HG03175 (cell line): ENCODE measurements at regions not wholly inside any gene's neighbourhood (a gene's known extent, or its start where the extent isn't known, plus 50 kb on each side); places are given as distances from the start of the nearest gene placed in this dataset.
"Not testable (repeated sequence)": the region's sequence is repeated elsewhere in the genome, so short reads cannot be mapped to it uniquely, and the experiment has no call there.

ENCODE experiments used
- ATAC-seq: cut with Tn5 transposase; IDR thresholded peaks from one replicate; pipeline ENCODE4 v1.9.1; 2021; ENCODE audit warnings: mild to moderate bottlenecking, moderate library complexity; ENCODE audit not compliant: unreplicated experiment

DNA sequence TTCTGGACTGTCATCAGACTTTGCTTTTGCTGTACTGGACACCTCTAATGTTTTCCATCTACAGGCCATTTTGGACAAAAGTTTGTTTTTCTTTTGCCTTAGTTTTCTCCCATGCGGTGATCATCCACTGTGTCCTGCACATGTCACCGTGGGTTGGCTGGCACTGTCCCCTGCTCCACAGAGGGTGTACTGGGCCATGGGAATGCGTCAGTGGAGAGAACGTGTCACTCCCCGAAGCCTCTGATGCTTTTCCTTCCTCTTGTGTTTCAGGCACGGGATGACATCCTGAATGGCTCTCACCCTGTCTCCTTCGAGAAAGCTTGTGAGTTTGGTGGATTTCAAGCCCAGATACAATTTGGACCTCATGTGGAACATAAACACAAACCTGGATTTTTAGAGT is 385.0 kb upstream of the TPM1 start:
- ATAC-seq = not testable (repeated sequence)

DNA sequence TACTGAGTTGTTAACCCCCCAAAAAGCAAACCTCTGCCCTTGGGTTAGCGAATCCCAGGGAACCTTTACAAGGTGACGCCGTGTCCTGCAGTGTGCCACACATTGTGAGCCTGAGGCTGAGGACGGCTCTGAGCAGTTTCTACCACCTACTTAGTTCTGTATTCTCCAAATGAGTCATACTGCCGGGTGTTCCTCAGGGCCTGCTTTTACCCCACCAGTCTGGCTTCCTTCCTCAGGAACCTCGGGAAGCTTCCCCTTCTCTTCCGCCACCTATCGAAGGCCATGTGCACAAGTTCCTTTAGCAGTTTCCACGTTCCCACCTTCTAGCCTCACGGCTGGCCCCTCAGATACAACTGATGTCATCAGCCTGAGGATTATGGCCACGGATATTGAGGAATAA is 384.0 kb upstream of the TPM1 start:
- peak; percentile 83 for ATAC-seq

DNA sequence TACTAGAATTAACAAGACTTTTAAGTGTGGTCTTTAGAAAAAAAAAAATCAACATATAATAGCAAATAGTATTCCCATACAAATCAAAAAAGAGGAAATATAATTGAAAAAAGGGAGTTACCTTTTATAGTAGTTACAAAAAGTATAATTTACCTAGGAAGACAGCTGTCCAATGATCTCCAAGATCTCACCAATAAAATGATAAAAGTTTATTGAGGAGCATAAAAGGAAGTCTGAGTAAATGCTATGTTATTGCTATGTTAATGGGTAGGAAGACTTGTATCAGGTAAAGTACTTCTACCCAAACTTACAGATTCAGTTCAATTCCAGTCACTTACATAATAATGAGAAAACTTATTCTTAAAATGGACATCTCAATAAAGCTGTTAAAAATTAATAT is 379.0 kb upstream of the TPM1 start:
- no peak for ATAC-seq

DNA sequence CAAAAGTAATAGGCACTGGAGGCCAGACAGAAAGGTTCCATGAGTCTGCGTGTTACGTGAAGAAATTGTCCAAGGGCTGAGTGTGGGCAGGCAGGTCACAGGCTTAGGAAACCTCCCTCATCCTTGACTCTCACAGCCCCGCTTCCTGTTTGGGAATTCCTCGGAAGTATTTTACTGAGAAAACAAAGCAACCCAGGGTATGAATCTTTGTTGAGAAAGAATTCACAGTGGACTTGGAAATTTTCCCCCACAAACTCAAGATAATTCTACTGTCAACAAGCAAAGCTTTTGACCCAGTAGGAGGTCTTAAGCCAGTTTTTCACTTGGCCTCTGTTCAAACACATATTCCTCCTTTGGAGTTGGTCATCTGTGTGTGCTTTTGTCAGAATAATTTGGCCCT is 377.1 kb upstream of the TPM1 start:
- ATAC-seq = no peak

DNA sequence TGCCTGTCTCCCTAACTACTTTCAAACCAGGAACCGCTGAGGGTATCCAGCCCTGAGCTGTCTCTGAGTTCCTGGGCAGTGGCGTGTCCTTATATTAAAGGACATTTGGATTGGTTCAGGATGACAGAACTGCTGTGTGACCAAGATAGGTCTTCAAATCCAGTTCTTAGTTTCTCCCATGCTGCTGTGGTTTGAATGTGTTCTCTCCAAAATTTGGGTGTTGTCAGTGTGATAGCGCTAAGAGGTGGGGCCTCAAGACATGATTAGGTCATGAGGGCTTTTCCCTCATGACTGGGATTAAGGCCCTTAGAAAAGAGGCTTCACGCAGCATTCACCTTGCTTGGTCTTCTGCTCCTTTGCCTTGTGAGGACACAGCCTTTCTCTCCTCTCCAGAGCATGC is 376.5 kb upstream of the TPM1 start:
- ATAC-seq = no peak

DNA sequence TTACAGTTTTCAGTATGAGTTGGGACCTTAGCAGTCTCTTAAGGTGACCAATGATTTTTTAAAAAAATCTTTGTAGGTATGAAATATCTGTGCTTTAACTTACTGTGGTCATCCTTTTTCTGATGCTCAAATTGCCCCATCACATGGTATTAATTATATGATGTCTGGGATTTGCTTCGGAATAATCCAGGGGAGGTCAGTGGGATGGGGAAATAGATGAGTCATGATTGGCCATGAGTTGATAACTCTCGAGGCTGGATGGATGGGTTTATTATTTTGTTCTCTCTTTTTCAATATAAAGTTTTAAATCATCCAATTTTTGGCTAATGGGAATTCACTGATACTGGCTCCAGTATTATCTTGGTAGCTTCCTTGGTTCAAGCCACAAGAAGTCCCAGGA is 370.3 kb upstream of the TPM1 start:
- ATAC-seq = no peak

DNA sequence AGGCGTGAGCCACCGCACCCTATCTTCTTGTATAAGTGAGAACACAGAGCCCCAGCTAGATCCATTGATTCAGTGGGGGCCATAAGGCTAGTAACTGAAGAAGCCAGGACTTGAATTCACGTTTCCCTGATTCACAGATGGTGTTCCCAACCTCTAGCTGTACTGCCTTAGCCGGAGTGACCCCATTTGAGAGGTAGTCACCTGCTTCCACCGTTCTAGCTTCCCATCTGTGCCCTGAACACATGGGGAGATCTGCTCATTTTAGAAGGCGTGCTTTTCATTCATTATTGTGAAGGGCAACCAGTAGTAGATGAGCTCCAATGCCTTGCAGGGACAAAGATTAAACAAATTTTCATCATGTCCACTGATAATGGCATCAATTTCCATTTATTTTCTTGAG is 365.7 kb upstream of the TPM1 start:
- ATAC-seq = no peak

DNA sequence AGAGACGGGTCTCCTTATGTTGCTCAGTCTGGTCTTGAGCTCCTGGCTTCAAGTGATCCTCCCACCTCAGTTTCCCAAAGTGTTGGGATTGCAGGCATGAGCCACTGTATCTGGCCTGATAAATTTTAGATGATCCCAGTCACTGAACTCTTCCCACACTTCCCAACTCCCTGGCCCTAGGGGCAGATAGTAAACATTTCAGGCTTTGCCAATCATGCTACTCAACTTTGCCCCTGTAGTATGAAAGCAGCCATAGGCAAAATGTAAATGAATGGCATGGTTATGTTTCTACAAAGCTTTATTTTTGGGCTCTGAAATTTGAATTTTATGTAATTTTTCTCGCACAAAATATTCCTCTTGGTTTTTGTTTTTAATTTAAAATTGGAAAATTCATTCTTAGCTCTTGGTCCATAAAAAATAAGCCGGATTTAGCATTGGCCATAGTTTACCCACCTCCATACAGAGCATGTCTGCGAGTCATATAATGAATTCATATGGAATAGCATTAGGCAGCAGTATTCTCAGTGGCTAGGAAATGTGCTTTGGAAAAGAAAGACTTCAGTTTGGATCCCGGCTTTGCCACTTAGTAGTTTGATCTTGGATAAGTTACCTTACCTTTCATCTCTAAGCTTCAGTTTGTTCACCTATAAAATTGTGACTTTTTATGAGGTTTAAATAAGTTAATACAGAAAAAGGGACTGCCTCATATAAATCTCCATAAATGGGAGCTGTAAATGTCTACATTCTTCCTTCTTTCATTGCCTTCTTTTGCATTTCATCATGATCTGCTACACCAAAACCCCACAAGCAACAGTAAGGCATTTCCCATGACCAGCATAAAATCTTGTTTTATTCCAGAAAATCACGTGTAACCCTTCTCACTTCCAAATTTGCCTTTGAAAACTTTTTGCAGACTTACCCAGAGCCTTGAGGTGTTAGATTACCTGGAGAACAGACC is 360.3 kb upstream of the TPM1 start:
- no peak for ATAC-seq

DNA sequence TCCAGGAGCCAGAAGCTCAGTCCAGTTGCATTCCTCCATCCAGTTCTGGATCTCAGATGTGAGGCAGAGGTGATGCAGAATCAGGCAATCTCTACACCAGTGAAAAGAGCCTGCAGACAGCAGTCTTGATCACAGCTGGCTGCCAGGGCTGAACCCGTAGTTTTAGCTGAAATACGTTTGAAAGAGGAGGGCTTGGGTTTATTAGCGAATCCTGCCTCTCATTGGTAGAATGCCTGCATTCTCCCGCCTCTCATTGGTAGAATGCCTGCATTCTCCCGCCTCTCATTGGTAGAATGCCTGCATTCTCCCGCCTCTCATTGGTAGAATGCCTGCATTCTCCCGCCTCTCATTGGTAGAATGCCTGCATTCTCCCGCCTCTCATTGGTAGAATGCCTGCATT is 359.4 kb upstream of the TPM1 start:
- not testable (repeated sequence) for ATAC-seq

DNA sequence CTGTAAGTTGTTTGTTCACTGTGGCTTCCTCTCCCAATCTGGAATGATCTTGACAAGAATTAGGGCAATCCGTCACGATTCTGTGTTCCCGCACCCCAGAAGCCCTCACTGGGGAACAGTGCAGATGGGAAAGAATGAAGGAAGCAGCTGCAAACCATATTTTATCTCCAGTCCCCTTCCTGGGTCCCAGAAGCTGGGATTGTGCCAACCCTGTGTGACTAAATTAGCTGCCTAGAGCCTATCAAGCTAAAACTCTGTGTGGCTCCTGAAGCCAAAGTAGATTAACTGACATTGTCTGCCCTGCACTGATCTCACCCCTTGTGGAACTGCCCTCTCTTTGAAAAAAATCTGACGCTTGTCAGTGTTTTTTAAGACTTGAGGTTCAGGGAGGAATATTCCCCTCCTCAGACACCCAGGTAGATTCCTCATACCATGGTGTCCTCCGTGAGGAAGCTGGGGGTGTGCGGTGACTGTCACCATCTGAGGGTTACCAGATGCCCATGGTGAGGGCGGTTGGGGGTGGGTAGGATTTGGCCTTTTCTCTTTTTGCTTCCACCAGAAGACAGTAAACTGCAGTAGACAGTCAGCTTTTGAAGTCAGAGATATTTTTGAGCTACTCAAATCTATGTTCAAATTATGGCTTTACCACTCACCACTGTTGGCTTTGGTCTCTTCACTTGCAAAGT is 358.3 kb upstream of the TPM1 start:
- no peak for ATAC-seq

DNA sequence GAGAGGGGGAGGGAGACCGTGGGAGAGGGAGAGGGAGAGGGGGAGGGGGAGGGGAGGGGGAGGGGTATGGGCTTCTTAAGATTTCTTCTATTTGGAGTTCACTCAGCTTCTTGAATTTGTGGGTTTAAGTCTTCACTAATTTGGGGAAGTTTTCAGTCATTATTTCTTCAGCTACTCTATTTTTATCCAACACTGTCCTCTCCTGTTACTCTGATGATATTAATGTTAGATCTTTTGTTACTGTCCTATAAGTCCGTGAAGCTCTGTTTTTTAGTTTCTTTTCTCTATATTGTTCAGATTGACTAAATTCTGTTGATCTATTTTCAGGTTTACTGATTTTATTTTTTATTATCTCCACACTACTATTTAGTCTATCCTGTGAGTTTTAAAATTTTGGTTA is 351.5 kb upstream of the TPM1 start:
- ATAC-seq = no peak

DNA sequence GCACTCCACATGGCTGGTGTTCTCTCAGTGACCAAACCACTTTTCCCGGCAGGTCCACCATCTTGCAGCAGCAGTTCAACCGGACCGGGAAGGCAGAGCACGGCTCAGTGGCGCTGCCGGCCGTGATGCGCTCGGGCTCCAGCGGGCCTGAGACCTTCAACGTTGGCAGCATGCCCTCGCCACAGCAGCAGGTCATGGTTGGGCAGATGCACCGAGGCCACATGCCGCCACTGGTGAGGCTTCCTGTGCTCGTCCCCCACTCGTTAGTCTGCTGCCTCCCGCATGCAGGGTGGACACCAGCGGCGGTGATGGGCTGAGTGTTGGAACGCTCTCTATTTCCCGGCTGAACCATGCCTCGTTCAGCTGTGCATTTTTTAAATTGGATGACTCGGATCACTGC is 344.9 kb upstream of the TPM1 start:
- ATAC-seq = no peak

DNA sequence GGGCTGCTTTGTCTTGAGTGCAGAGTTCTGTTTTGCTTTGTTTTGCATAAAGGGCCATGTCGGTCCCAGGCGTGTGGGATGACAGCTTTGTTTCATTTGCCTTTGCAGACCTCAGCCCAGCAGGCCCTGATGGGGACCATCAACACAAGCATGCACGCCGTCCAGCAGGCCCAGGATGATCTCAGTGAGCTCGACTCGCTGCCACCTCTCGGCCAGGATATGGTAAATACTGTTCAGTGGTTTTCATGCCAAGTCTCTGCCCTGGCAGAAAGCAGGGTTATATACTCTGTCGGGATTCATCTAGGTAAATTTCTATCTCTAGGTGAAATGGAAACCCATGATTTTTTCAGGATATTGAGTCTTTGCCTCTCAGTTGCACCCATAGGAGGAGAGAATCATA is 343.9 kb upstream of the TPM1 start:
- no peak for ATAC-seq

DNA sequence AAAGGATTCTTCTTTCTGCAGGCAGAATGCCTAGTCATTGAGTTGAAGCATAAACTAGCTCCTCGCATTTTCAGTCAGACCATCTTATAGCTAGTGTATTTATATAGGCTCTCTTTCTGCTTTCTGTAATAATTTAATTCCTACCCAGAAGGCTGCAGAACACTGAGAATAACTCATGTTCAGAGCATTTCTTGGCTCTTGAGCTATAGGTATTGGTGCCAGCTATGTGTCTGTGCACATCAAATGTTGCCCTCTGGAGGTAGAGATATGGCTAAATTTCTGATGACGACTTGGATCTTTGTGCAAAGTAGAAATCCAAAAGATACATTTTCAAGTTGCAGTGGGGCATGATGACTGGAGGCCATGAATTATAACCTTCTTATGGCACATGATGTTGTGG is 336.2 kb upstream of the TPM1 start:
- ATAC-seq = no peak

DNA sequence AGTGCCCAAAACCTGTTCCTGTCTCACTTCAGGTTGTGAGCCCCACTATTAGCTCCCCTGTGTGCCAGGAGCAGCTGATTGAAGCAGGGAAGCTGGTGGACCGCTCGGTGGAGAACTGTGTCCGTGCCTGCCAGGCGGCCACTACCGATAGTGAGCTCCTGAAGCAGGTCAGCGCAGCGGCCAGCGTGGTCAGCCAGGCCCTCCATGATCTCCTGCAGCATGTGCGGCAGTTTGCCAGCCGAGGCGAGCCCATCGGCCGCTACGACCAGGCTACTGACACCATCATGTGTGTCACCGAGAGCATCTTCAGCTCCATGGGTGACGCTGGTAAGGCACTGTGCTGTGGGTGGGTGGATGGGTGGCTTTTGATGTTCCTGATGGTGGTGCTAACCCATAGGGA is 334.1 kb upstream of the TPM1 start:
- ATAC-seq = no peak

DNA sequence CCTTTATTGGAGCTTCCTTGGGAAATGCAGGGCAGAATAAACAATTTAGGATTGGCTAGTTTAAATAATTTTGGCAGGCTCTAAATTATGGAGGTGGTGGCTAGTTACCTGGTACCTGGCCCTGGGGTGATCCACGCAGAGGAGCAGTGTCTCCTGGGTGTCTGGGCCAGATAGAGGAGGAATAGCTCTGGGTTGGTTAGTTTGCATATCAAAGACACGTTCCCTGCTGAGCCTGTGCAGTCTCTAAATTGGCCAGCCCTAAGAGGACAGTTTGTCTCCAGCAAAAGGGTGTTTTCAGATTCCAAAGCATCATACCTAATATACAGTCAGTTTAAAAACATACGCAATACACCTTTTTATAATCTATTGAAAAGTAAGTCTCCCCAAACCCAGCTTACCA is 333.3 kb upstream of the TPM1 start:
- no peak for ATAC-seq

DNA sequence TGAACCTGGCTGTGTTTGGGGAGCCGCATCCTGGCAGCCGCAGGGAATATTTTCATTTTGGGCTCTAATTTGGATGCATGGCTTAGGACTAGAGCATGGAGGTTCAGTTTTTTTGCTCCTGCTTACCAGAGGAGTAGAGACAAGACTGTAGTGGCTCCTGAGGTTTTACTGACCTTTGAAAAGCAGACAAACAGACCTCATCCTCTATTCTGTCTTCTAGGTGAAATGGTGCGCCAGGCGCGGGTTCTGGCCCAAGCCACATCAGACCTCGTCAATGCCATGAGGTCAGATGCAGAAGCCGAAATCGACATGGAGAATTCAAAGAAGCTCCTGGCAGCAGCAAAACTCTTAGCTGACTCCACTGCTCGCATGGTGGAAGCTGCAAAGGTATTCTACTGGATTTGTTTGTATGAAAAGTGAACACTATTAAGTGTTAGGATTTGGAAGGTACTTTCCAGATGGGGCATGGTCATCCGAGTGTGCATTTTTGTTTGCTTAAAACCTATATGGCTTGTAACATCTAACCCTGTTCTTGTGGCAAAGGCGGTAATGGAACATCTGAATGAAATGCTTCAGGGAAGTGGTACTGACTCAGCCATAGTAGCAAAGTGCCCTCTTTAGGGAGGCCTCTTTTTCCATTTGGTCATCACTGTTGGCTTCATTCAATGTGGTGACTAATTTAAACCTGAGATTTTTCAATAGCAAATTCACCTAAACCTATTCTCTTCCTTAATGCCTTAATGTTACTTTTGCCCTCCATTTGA is 330.7 kb upstream of the TPM1 start:
- no peak for ATAC-seq

DNA sequence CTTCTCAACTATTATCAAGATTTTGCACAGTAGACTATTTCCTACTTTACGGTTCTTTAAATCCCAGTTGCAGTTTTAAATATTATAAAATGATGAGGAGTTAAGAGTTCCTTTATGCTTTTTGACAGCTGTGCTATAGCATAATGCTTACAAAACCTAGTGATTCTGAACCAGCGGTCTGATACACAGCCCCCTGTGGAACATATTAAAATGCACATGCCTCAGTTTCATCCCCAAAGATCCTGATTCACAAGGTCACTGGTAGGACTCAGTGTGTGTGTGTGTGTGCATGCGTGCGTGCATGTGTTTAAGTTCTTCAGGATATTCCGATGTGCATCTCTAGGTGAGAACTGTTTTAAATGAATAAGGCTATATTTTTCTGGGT is 330.1 kb upstream of the TPM1 start:
- ATAC-seq = no peak

DNA sequence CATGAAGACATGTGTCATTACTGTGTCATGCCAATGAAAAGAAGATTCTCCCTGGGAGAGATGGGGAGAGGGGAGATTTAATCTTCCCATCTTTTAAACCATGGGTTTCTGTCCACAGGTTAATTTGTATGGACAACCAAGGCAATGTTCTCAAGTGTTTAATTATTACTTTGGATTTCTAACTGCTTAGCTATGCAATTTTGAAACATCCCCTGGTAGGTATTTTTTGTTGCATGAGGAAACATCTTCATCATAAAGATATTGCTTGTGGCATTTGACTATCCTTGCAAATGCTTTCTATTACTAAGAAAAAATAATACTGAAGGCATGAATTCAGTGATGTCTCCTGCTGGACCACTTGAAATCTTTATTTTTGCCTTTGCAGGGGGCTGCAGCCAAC is 326.6 kb upstream of the TPM1 start:
- no peak for ATAC-seq

DNA sequence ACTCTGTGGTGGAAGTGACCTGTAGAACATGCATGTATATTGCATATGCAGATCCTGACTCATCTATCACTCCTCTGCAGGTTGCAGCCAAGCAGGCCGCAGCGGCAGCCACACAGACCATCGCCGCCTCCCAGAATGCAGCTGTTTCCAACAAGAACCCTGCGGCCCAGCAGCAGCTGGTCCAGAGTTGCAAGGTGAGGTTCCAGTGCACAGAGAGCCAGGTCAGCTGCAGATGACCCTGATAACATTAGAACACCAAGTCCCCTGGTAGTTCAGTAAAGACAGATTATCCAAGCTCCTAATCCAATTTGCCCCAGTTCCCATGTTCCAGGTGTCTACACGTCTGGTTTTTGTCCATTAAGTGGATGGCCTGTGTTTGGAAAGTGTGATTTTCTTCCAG is 325.1 kb upstream of the TPM1 start:
- no peak for ATAC-seq

DNA sequence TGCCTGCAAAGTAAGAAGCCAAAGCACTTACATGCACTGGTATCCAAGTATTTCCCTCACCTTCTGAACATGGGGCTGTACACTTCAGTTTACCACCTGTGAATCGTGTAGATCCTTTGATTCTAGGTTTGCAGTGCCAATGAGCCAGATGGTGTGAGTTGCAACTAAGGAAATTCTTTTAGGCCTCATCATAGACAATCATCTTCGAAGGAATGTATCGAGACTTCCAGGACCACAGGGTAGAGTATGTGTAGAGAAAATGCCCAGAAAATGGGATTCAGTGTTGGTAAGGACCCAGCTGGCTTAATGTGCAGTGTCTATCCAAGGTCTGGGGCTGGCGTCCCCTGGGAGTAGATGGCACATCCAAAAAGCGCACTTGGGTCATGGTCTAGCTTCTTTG is 323.2 kb upstream of the TPM1 start:
- ATAC-seq = no peak

DNA sequence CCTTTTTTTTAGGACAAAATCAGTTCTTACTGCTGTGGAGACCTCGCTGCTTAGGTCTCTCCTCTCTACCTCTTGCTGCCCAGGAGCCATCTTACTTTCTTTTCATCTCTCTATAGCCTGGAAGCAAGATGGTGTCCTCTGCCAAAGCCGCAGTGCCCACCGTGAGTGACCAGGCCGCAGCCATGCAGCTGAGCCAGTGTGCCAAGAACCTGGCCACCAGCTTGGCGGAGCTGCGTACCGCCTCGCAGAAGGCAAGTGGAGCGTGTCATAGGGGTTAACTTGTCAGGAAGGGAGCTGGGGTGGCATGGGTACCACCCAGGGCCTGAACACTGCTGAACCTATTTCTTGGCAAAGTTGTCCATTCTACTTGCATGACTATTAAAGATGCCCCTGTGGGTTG is 320.3 kb upstream of the TPM1 start:
- ATAC-seq = no peak
